PC-9 (cell line): ENCODE measurements at regions not wholly inside any gene's neighbourhood (a gene's known extent, or its start where the extent isn't known, plus 50 kb on each side); places are given as distances from the start of the nearest gene placed in this dataset.

Experiments
- EZH2 ChIP-seq: fragments of 200-600 bp; sonication (generic); IDR thresholded peaks from 2 replicates; pipeline ENCODE4 v1.8.0; 2017; ENCODE audit warnings: antibody characterized with exemption, low read depth
- TF ChIP-seq, protein P1 (sequence below): fragments of 200-600 bp; sonication (generic); conservative IDR thresholded peaks from 2 replicates; pipeline ENCODE4 v1.6.1; 2017; ENCODE audit warnings: mixed run types, antibody characterized with exemption, mild to moderate bottlenecking, moderate library complexity

DNA sequence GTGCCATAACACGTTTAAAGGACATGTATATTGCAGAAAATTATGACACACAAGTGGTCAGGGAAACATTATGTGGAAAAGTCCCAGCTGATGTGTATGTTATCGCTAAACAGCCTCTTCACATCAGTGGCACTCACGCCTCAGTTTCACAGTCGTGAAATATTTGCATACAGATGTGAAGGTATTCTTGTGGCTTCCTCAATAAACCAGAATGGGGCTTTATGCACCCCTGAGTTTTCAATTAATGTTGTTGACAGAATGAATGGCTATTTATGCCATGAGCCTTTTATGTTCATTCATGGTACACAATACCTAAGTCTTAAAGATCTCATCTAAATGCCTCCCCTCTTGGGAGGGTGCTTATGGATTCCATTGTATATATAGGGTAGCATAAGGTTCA lies 202.1 kb upstream of the ADGRL2 start:
- TF ChIP-seq, protein P1, sequence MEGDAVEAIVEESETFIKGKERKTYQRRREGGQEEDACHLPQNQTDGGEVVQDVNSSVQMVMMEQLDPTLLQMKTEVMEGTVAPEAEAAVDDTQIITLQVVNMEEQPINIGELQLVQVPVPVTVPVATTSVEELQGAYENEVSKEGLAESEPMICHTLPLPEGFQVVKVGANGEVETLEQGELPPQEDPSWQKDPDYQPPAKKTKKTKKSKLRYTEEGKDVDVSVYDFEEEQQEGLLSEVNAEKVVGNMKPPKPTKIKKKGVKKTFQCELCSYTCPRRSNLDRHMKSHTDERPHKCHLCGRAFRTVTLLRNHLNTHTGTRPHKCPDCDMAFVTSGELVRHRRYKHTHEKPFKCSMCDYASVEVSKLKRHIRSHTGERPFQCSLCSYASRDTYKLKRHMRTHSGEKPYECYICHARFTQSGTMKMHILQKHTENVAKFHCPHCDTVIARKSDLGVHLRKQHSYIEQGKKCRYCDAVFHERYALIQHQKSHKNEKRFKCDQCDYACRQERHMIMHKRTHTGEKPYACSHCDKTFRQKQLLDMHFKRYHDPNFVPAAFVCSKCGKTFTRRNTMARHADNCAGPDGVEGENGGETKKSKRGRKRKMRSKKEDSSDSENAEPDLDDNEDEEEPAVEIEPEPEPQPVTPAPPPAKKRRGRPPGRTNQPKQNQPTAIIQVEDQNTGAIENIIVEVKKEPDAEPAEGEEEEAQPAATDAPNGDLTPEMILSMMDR = no peak
- TF ChIP-seq EZH2 = no peak
